ENCODE measurements at regions not wholly inside any gene's neighbourhood (a gene's known extent, or its start where the extent isn't known, plus 50 kb on each side); places are given as distances from the start of the nearest gene placed in this dataset.

DNA sequence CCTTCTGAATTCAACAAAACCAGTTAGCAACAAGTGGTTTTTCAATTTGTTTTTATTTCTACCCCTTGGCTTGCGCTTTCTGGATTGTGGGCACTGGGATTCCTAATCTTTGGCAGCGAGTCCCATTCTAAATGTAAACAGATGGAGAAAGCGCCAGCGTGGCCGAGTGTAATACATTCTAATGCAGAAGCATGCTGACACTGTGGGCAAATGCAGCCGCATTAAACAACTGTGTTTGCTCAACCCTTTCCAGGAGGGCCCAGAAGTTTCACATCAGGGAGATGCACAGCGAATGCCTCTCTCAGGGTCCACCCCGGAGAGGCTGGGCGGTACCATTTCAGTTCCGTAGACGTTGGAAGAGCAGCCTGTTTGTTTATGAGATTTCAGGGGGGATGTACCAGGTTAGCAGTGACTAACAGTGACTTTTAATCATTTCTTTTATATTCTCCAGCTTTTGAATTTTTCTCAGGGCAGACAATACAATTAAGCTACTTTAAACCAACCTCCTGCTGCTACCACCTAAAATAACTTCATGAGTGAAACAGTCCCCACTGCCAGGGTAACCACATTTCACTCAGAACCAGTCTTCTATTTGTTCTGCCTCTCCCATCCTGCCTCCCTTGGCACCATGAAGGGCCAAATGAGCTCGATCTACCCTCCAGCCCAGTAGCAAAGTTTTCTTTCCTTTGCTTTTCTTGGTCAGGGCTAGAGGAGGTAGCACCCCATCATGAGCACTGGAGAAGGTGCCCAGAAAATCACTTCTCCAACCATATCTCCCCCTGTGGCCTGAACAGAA is 164.2 kb upstream of the ITGB1 start:
- Mint-ChIP-seq H3K27ac (no peak overlapping the region), H3K4me1 (peaks cover 16% of the 10 kb centered on the region), H3K27me3 (ENCODE audit: low read depth) (no peaks in the 10 kb centered on the region; the same call in 1 of the 2 replicates), H3K4me3 (no peak overlapping the region), H3K9me3 (no peaks in the 10 kb centered on the region), H3K36me3 (no peaks in the 10 kb centered on the region)
- TF ChIP-seq, protein P1, sequence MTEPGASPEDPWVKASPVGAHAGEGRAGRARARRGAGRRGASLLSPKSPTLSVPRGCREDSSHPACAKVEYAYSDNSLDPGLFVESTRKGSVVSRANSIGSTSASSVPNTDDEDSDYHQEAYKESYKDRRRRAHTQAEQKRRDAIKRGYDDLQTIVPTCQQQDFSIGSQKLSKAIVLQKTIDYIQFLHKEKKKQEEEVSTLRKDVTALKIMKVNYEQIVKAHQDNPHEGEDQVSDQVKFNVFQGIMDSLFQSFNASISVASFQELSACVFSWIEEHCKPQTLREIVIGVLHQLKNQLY (CRISPR knock-in tag; IDR thresholded peaks at IDR 0.05), result no peak
- TF ChIP-seq FOXJ3 (CRISPR knock-in tag; IDR thresholded peaks at IDR 0.05; ENCODE audit: borderline replicate concordance), result no peak
- TF ChIP-seq, protein P2, sequence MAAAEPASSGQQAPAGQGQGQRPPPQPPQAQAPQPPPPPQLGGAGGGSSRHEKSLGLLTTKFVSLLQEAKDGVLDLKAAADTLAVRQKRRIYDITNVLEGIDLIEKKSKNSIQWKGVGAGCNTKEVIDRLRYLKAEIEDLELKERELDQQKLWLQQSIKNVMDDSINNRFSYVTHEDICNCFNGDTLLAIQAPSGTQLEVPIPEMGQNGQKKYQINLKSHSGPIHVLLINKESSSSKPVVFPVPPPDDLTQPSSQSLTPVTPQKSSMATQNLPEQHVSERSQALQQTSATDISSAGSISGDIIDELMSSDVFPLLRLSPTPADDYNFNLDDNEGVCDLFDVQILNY (CRISPR knock-in tag; IDR thresholded peaks at IDR 0.05), result no peak
- CTCF ChIA-PET, result no interaction called here
- POLR2A ChIA-PET, result no interaction called here
- ATAC-seq (no peak), DNase-seq (ENCODE audit: low spot score) (no peak)

DNA sequence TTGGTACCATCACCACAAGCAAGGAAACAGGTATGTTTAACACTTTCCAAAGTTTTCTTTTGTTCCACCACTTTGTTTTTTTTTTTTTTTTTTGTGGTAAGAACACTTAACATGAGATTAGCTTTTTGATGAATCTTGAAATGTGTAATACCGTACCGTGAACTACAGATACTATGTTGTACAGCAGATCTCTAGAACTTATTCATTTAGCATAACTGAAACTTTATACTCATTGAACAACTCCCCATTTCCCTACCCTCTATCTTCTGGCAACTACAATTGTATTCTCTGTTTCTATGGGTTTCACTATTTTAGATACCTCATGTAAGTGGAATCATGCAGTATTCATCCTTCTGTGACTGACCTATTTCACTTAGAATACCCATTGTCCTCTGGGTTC is 162.7 kb upstream of the ITGB1 start:
- Mint-ChIP-seq H3K36me3 (no peaks in the 10 kb centered on the region), H3K4me3 (no peak overlapping the region), H3K4me1 (peaks cover 9% of the 10 kb centered on the region), H3K9me3 (no peaks in the 10 kb centered on the region), H3K27me3 (ENCODE audit: low read depth) (no peaks in the 10 kb centered on the region), H3K27ac (no peak overlapping the region)
- CTCF ChIA-PET, result interaction anchor here (2.0 kb wide), 1 partner anchor 54 kb away, joined by 4 read pairs; no protein-coding TSS in a partner anchor
- POLR2A ChIA-PET, result interaction anchor here (0.6 kb wide), 1 partner anchor 878 kb away, joined by 3 read pairs; no protein-coding TSS in a partner anchor
- ATAC-seq (no peak), DNase-seq (ENCODE audit: low spot score) (no peak)
- no peak for TF ChIP-seq ZNF138 (CRISPR knock-in tag; conservative IDR thresholded peaks at IDR 0.05)
- TF ChIP-seq, protein P1 (CRISPR knock-in tag; IDR thresholded peaks at IDR 0.05), result no peak
- no peak for TF ChIP-seq ATF1 (CRISPR knock-in tag; IDR thresholded peaks at IDR 0.05)
- no peak for TF ChIP-seq MYBL2 (CRISPR knock-in tag; IDR thresholded peaks at IDR 0.05)
- TF ChIP-seq SP1 (CRISPR knock-in tag; conservative IDR thresholded peaks at IDR 0.05), result no peak
- no peak for TF ChIP-seq HMGA2 (CRISPR knock-in tag; IDR thresholded peaks at IDR 0.05)
- TF ChIP-seq, protein P3, sequence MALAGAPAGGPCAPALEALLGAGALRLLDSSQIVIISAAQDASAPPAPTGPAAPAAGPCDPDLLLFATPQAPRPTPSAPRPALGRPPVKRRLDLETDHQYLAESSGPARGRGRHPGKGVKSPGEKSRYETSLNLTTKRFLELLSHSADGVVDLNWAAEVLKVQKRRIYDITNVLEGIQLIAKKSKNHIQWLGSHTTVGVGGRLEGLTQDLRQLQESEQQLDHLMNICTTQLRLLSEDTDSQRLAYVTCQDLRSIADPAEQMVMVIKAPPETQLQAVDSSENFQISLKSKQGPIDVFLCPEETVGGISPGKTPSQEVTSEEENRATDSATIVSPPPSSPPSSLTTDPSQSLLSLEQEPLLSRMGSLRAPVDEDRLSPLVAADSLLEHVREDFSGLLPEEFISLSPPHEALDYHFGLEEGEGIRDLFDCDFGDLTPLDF (CRISPR knock-in tag; IDR thresholded peaks at IDR 0.05), result no peak
- TF ChIP-seq ZNF396 (CRISPR knock-in tag; IDR thresholded peaks at IDR 0.05; ENCODE audit: borderline replicate concordance), result no peak
- no peak for TF ChIP-seq NFE2L1 (CRISPR knock-in tag; IDR thresholded peaks at IDR 0.05)
- no peak for TF ChIP-seq GRHL2 (CRISPR knock-in tag; IDR thresholded peaks at IDR 0.05; ENCODE audit: insufficient replicate concordance, severe bottlenecking)
- TF ChIP-seq NR1H2 (CRISPR knock-in tag; IDR thresholded peaks at IDR 0.05), result no peak
- TF ChIP-seq, protein P4, sequence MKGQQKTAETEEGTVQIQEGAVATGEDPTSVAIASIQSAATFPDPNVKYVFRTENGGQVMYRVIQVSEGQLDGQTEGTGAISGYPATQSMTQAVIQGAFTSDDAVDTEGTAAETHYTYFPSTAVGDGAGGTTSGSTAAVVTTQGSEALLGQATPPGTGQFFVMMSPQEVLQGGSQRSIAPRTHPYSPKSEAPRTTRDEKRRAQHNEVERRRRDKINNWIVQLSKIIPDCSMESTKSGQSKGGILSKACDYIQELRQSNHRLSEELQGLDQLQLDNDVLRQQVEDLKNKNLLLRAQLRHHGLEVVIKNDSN (CRISPR knock-in tag; IDR thresholded peaks at IDR 0.05), result no peak

DNA sequence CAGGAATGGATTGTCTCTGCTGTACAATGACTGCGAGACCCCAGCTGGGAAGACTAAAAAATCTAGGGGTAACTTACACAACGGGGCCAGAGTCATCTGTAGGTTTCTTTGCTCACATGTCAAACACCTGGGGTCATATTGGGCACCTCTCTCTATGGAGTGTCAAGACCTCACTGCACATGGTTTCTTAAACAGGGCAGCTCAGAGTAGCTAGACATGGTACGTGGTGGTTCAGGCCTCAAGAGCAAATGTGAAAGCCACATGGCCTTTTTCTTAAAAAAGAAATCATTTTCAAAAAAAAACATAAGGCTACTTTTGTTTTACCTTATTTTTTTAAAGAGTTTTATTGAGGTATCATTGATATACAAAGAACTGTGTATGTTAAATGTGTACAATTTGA is 162.2 kb upstream of the ITGB1 start:
- H3K27ac Mint-ChIP-seq, result no peak overlapping the region
- DNase-seq (ENCODE audit: low spot score) (no peak), ATAC-seq (no peak)
- H3K27me3 Mint-ChIP-seq (ENCODE audit: low read depth), result no peaks in the 10 kb centered on the region
- no peak overlapping the region for H3K4me3 Mint-ChIP-seq
- peaks cover 9% of the 10 kb centered on the region for H3K4me1 Mint-ChIP-seq
- CTCF ChIA-PET, result interaction anchor here (2.0 kb wide), 1 partner anchor 53 kb away, joined by 4 read pairs; no protein-coding TSS in a partner anchor
- no peak for TF ChIP-seq TP53 (CRISPR knock-in tag; IDR thresholded peaks at IDR 0.05)
- no peak for TF ChIP-seq CREB1 (CRISPR knock-in tag; IDR thresholded peaks at IDR 0.05)
- no peak for TF ChIP-seq GABPB1 (CRISPR knock-in tag; IDR thresholded peaks at IDR 0.05)
- no peak for TF ChIP-seq NFE2L1 (CRISPR knock-in tag; IDR thresholded peaks at IDR 0.05)
- TF ChIP-seq, protein P1 (CRISPR knock-in tag; IDR thresholded peaks at IDR 0.05), result no peak
- POLR2A ChIA-PET, result no interaction called here
- no peaks in the 10 kb centered on the region for H3K9me3 Mint-ChIP-seq
- no peaks in the 10 kb centered on the region for H3K36me3 Mint-ChIP-seq

Measured in WTC11 (cell line).